ENCODE measurements at regions not wholly inside any gene's neighbourhood (a gene's known extent, or its start where the extent isn't known, plus 50 kb on each side); places are given as distances from the start of the nearest gene placed in this dataset.
A peak's percentile ranks its signal among the peaks of the same experiment; 100 is the strongest.

DNA sequence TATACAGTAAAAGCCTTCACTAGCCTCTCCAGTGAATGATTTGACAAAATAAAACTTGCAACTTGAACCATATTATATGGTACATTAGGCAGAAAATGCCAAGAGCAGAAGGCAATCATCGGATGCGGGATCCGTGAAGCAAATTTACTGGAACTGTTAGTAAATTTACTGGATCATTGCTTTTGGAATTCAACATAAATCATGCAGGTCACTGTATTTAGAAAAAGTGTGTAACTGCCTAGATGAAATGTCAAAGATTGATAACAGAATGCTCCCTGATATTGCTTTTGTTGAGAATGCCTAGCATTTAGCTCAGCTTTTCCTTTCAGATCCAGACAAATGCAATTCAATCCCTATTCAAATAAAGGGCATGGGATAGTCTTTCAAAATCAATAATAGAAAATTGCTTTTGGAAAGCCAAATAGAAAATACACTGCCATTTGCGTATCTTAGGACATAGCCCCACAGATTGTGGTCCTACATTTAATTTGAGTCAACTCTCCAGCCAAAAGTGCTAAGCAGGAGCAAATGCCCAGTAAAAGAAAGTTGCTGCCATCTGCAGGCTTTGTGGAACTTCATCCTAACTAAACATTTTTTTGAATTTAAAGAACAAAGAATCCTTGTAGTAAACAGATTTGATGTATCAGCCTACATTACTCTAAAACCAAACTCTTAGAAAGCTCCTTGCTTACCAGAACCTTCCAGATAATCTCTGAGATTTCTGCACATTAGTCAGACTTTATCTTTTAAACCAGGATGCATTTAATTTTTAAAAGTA, 109.5 kb upstream of the HSF2 start:
- TF ChIP-seq, protein P1, sequence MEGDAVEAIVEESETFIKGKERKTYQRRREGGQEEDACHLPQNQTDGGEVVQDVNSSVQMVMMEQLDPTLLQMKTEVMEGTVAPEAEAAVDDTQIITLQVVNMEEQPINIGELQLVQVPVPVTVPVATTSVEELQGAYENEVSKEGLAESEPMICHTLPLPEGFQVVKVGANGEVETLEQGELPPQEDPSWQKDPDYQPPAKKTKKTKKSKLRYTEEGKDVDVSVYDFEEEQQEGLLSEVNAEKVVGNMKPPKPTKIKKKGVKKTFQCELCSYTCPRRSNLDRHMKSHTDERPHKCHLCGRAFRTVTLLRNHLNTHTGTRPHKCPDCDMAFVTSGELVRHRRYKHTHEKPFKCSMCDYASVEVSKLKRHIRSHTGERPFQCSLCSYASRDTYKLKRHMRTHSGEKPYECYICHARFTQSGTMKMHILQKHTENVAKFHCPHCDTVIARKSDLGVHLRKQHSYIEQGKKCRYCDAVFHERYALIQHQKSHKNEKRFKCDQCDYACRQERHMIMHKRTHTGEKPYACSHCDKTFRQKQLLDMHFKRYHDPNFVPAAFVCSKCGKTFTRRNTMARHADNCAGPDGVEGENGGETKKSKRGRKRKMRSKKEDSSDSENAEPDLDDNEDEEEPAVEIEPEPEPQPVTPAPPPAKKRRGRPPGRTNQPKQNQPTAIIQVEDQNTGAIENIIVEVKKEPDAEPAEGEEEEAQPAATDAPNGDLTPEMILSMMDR (IDR thresholded peaks at IDR 0.05; ENCODE audit: borderline replicate concordance, insufficient read depth, low read depth, low read length): no peak
- H3K4me3 ChIP-seq (ENCODE audit: low read depth, low read length): no peak overlapping the region

DNA sequence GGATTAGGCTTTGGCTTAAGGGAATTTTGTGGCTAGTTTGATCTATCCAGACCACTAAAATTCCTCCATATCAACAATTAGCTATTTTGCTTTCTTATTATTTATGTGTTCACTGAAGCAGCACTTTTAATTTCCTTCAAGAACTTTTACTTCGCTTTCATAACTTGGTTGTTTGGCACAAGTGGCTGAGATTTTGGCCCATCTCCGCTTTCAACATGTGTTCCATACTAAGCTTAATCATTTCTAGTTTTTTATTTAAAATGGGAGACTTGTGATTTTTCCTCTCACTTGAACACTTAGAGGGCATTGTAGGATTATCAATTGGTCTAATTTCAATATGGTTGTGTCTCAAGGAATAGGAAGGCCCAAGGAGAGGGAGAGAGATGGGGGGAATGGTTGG, 102.4 kb upstream of the HSF2 start:
- no peak overlapping the region for H3K4me3 ChIP-seq (ENCODE audit: low read depth, low read length)
- TF ChIP-seq, protein P1 (IDR thresholded peaks at IDR 0.05; ENCODE audit: borderline replicate concordance, insufficient read depth, low read depth, low read length): no peak

DNA sequence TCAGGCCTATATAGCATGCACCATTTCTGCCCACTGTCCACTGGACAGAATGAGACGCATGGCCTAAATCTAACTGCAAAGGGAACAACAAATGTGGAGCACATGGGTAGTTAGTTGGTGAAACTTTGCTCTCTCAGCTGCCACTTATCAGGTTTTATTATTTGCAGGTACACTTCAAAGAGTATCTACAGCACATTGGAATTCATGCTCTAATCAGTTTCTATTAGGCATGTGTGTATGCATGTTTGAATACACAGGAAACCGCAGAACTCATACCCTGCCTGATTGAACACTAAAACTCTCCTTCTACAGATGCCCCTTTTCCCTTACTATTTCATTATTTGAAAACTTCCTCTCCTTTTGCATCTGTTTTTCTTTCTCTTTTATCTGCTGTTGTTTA, 97.4 kb upstream of the HSF2 start:
- TF ChIP-seq, protein P1 (IDR thresholded peaks at IDR 0.05; ENCODE audit: borderline replicate concordance, insufficient read depth, low read depth, low read length): no peak

DNA sequence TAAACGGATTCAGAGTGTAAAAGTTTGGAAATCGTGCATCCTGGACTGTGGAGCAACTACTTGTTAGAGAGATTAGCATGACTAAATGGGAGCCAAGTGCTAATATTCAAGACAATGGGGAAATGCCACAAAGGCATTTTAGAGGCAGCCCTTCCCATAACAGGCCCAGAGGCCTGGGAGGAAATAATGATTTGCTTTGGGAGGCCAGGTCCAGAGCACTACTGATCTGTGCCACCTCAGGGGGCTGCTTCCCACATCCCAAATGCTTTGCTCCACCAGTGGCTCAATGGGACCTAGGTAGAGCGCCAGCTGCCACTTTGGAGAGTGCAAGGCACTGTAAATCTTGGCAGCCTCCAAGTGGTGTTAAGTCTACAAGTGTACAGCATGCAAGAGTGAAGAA, 91.9 kb upstream of the HSF2 start:
- no peak overlapping the region for H3K4me3 ChIP-seq (ENCODE audit: low read depth, low read length)
- TF ChIP-seq, protein P1 (IDR thresholded peaks at IDR 0.05; ENCODE audit: borderline replicate concordance, insufficient read depth, low read depth, low read length): no peak

More for the DNA sequence above, 97.4 kb upstream of the HSF2 start:
- H3K4me3 ChIP-seq (ENCODE audit: low read depth, low read length): no peak overlapping the region

DNA sequence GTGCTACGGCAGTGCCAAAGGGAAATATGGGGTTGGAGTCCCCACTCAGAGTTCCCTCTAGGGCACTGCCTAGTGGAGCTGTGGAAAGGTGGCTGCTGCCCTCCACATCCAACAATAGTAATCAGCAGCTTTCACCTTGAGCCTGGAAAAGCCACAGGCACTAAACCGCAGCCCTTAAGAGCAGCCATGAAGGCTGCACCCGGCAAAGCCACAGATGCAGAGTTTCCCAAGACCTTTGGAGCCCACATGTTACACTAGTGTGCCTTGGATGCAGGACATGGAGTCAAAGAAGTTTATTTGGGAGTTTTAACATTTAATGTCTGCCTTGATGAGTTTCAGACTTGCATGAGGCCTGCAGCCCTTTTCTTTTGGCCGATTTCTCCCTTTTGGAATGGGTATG, 91.4 kb upstream of the HSF2 start:
- no peak overlapping the region for H3K4me3 ChIP-seq (ENCODE audit: low read depth, low read length)
- TF ChIP-seq, protein P1 (IDR thresholded peaks at IDR 0.05; ENCODE audit: borderline replicate concordance, insufficient read depth, low read depth, low read length): no peak

DNA sequence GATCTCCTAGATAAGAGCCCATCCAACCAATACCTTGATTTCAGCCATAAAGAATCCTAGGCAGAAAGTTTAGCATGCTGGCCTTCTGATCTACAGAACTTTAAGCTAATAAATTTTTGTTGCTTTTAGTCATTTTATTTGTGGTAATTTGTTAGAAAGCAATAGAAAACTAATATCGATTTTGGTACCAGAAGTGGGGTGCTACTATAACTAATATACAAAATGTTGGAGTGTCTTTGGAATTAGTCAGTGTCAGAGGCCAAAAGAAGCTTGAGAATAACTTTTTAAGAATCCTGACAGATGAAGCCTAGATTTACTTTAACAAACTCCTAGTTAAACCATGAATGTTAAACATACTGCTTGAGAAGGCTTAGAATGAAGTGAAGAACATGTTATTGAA, 83.6 kb upstream of the HSF2 start:
- TF ChIP-seq, protein P1 (IDR thresholded peaks at IDR 0.05; ENCODE audit: borderline replicate concordance, insufficient read depth, low read depth, low read length): no peak

DNA sequence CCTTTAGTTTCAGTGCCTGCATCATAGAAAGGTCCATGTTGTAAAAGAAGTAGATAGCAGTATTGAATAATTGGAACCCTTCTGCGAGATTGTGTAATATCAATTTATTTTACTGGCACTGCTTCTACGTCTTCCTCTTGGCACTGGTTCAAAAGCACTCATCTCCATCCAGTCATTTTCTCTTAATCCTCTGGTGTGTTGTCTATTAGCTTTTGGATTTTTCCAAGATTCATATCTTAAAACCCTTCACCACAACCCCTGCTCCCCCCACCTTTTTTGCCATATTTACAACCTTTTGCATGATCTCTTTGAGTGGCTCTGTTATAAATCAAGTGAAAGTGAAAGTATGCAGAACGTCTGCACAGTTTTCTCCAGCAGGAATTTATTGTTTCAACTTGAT, 76.6 kb upstream of the HSF2 start:
- TF ChIP-seq, protein P1 (IDR thresholded peaks at IDR 0.05; ENCODE audit: borderline replicate concordance, insufficient read depth, low read depth, low read length): no peak
- H3K4me3 ChIP-seq (ENCODE audit: low read depth, low read length): peak overlapping the region; percentile 6

More for the DNA sequence above, 83.6 kb upstream of the HSF2 start:
- H3K4me3 ChIP-seq (ENCODE audit: low read depth, low read length): no peak overlapping the region
